Chondrocyte (in vitro differentiated cells): ENCODE measurements at regions not wholly inside any gene's neighbourhood (a gene's known extent, or its start where the extent isn't known, plus 50 kb on each side); places are given as distances from the start of the nearest gene placed in this dataset.

Source experiments
- DNase-seq: peaks from one replicate; pipeline ENCODE4 v3.0.0; 2021; ENCODE audit warnings: mixed read lengths, low spot score
- H3K27ac Mint-ChIP-seq: one replicate; pipeline ENCODE4 v1.8.0; 2021; ENCODE audit warnings: mild to moderate bottlenecking, moderate library complexity, mixed read lengths; ENCODE audit not compliant: unreplicated experiment
- H3K27me3 Mint-ChIP-seq: 2 replicates; pipeline ENCODE4 v1.8.0; 2021; ENCODE audit warnings: low read depth, mixed read lengths
- H3K36me3 Mint-ChIP-seq: 2 replicates; pipeline ENCODE4 v1.8.0; 2021; ENCODE audit warnings: low read depth, mixed read lengths
- H3K4me1 Mint-ChIP-seq: 2 replicates; pipeline ENCODE4 v1.8.0; 2021; ENCODE audit warnings: low read depth, mild to moderate bottlenecking, mixed read lengths
- H3K4me3 Mint-ChIP-seq: one replicate; pipeline ENCODE4 v1.8.0; 2021; ENCODE audit warnings: mild to moderate bottlenecking, moderate library complexity, mixed read lengths; ENCODE audit not compliant: unreplicated experiment
- H3K9me3 Mint-ChIP-seq: 2 replicates; pipeline ENCODE4 v1.8.0; 2021; ENCODE audit warnings: low read depth, mixed read lengths
- CTCF ChIP-seq: fragments of 200-600 bp; sonication (generic); IDR thresholded peaks from 2 replicates; pipeline ENCODE4 v1.5.0; 2021; ENCODE audit warnings: antibody characterized with exemption, mild to moderate bottlenecking, moderate library complexity

- H3K9me3 Mint-ChIP-seq = peaks cover 36% of the 10 kb centered on the region
- no peak overlapping the region for H3K27ac Mint-ChIP-seq
- H3K4me3 Mint-ChIP-seq = no peak overlapping the region
- H3K27me3 Mint-ChIP-seq = no peaks in the 10 kb centered on the region
- H3K4me1 Mint-ChIP-seq = no peaks in the 10 kb centered on the region
- no peak for DNase-seq
- no peak for TF ChIP-seq CTCF
- H3K36me3 Mint-ChIP-seq = peaks cover 3% of the 10 kb centered on the region
Observed at GRCh38 chr5:9775339-9775738, 145.2 kb upstream of the TAS2R1 start.

- H3K27ac Mint-ChIP-seq = no peak overlapping the region
- peaks cover 2% of the 10 kb centered on the region for H3K36me3 Mint-ChIP-seq
- no peaks in the 10 kb centered on the region for H3K4me1 Mint-ChIP-seq
- no peak for DNase-seq
- no peak overlapping the region for H3K4me3 Mint-ChIP-seq
- TF ChIP-seq CTCF = peak; percentile 34
- H3K27me3 Mint-ChIP-seq = no peaks in the 10 kb centered on the region
- H3K9me3 Mint-ChIP-seq = peaks cover 31% of the 10 kb centered on the region
Observed at GRCh38 chr5:9774472-9775079, 144.4 kb upstream of the TAS2R1 start.

GRCh38 chr5:9771079-9771478, 140.9 kb upstream of the TAS2R1 start:
- no peak for DNase-seq
- Mint-ChIP-seq H3K27ac (no peak overlapping the region), H3K9me3 (peaks cover 28% of the 10 kb centered on the region), H3K27me3 (no peaks in the 10 kb centered on the region), H3K4me3 (no peak overlapping the region), H3K36me3 (peaks cover 2% of the 10 kb centered on the region), H3K4me1 (peaks cover 8% of the 10 kb centered on the region)
- TF ChIP-seq CTCF = no peak

GRCh38 chr5:9766581-9766980, 136.4 kb upstream of the TAS2R1 start:
- peaks cover 9% of the 10 kb centered on the region for H3K9me3 Mint-ChIP-seq
- H3K4me1 Mint-ChIP-seq = peaks cover 23% of the 10 kb centered on the region
- no peaks in the 10 kb centered on the region for H3K27me3 Mint-ChIP-seq
- no peak overlapping the region for H3K27ac Mint-ChIP-seq
- TF ChIP-seq CTCF = no peak
- H3K4me3 Mint-ChIP-seq = no peak overlapping the region
- DNase-seq = no peak
- no peaks in the 10 kb centered on the region for H3K36me3 Mint-ChIP-seq

GRCh38 chr5:9765419-9766140, 135.4 kb upstream of the TAS2R1 start:
- peaks cover 5% of the 10 kb centered on the region for H3K9me3 Mint-ChIP-seq
- H3K27me3 Mint-ChIP-seq = no peaks in the 10 kb centered on the region
- H3K36me3 Mint-ChIP-seq = no peaks in the 10 kb centered on the region
- H3K4me1 Mint-ChIP-seq = peaks cover 31% of the 10 kb centered on the region
- no peak overlapping the region for H3K27ac Mint-ChIP-seq
- no peak for DNase-seq
- no peak overlapping the region for H3K4me3 Mint-ChIP-seq
- TF ChIP-seq CTCF = no peak
